Naive thymus-derived CD4-positive, alpha-beta T cell (primary cell): ENCODE measurements at regions not wholly inside any gene's neighbourhood (a gene's known extent, or its start where the extent isn't known, plus 50 kb on each side); places are given as distances from the start of the nearest gene placed in this dataset.

Source experiments
- ATAC-seq: fragments of 150-1000 bp; cut with Tn5 transposase; 2 replicates; pipeline ENCODE4 v1.10.0; 2021; ENCODE audit warnings: mild to moderate bottlenecking, moderate library complexity
- CTCF ChIA-PET: fragments of 350-600 bp; sonication (Branson Sonifier 250); formaldehyde crosslinking; loops from one replicate; lab custom pipeline; 2021; ENCODE audit warnings: antibody characterized with exemption; lab: Charles Lee
- POLR2A ChIA-PET: fragments of 350-600 bp; sonication (Branson Sonifier 250); formaldehyde crosslinking; loops from one replicate; lab custom pipeline; 2021; ENCODE audit warnings: antibody characterized with exemption, inconsistent platforms; lab: Charles Lee
- DNase-seq, 9 donors: peaks; one replicate each; pipeline versions ENCODE4 v3.0.0 to v3.0.0-alpha.2; 2020 to 2022; ENCODE audit warnings: mixed read lengths in 1 of 9
- H3K27ac ChIP-seq: one replicate; pipeline ENCODE4 v1.7.0; 2013; ENCODE audit warnings: mild to moderate bottlenecking, low read depth, low read length, moderate library complexity
- H3K27me3 ChIP-seq, 2 donors: one replicate each; pipeline ENCODE4 v1.7.0; 2013; ENCODE audit warnings: low read length in 2 of 2, mild to moderate bottlenecking in 2 of 2, moderate library complexity in 2 of 2; ENCODE audit not compliant: control insufficient read depth in 2 of 2, insufficient read depth in 2 of 2
- H3K36me3 ChIP-seq, 3 experiments: 1 replicate in 2 of 3; 2 replicates in 1 of 3; pipeline ENCODE4 v1.7.0; 2013; ENCODE audit warnings: low read length in 3 of 3, mild to moderate bottlenecking in 3 of 3, moderate library complexity in 1 of 3; ENCODE audit not compliant: insufficient read depth in 3 of 3, control insufficient read depth in 2 of 3
- H3K4me1 ChIP-seq, 2 donors: one replicate each; pipeline ENCODE4 v1.7.0; 2013; ENCODE audit warnings: low read length in 2 of 2, mild to moderate bottlenecking in 2 of 2, moderate library complexity in 1 of 2; ENCODE audit not compliant: control insufficient read depth in 2 of 2, insufficient read depth in 2 of 2
- H3K4me3 ChIP-seq: 2 replicates; pipeline ENCODE4 v1.7.0; 2013; ENCODE audit warnings: mild to moderate bottlenecking, low read length
- H3K9me3 ChIP-seq, 3 experiments: 1 replicate in 2 of 3; 2 replicates in 1 of 3; pipeline ENCODE4 v1.7.0; 2013; ENCODE audit warnings: low read length in 3 of 3; ENCODE audit not compliant: control insufficient read depth in 2 of 3
- H3K27ac Mint-ChIP-seq, 9 donors: one replicate each; pipeline ENCODE4 v1.8.0; 2020 to 2022; ENCODE audit warnings: mixed read lengths in 9 of 9, mild to moderate bottlenecking in 8 of 9, moderate library complexity in 5 of 9, inconsistent platforms in 2 of 9
- H3K27me3 Mint-ChIP-seq, 5 donors: one replicate each; pipeline ENCODE4 v1.8.0; 2021 to 2022; ENCODE audit warnings: mixed read lengths in 5 of 5, mild to moderate bottlenecking in 1 of 5
- H3K36me3 Mint-ChIP-seq, 5 donors: one replicate each; pipeline ENCODE4 v1.8.0; 2020 to 2022; ENCODE audit warnings: mixed read lengths in 5 of 5, mild to moderate bottlenecking in 3 of 5, inconsistent platforms in 1 of 5
- H3K4me1 Mint-ChIP-seq, 7 donors: one replicate each; pipeline ENCODE4 v1.8.0; 2020 to 2022; ENCODE audit warnings: mixed read lengths in 7 of 7, mild to moderate bottlenecking in 3 of 7, inconsistent platforms in 1 of 7
- H3K4me3 Mint-ChIP-seq, 10 donors: one replicate each; pipeline ENCODE4 v1.8.0; 2020 to 2022; ENCODE audit warnings: mild to moderate bottlenecking in 10 of 10, mixed read lengths in 10 of 10, moderate library complexity in 6 of 10, inconsistent platforms in 2 of 10
- H3K9me3 Mint-ChIP-seq, 11 donors: one replicate each; pipeline ENCODE4 v1.8.0; 2020 to 2022; ENCODE audit warnings: mixed read lengths in 11 of 11, mild to moderate bottlenecking in 4 of 11, inconsistent platforms in 1 of 11, moderate library complexity in 1 of 11
- intact Hi-C, 2 donors: fragments of 100-400 bp; cut with micrococcal nuclease; formaldehyde crosslinking; loops; one replicate each; pipeline ENCODE4 v1.15.1; 2023

DNA sequence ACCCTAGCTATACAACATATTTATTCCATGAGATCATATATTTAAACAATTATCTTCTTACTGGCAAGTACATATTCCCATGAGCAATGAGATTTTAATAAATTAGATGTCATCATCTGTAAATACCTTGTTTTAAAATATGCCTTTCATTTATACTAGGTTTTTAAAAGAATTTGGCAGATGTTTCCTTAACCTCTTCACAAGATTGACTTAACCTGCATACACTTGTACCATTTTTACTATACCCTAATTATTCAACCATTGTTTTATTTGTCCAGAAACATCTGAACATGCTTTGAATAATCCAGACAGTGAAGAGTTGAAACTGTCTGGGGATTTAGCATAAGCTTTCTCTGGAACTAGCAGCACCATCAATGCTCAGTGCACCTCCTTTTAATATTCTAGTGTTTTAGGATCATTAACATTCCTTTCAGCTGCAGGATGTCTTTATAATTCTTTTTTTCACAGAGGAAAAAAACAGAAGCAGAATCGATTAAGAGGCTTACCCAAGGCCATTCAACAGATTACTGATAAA is 188.0 kb upstream of the TENT5A start:
- Mint-ChIP-seq H3K4me3 (no peak overlapping the region), H3K27me3 (peaks cover 0 to 5% (median 3%) of the 10 kb centered on the region in 5 donors), H3K4me1 (no peaks in the 10 kb centered on the region), H3K9me3 (peaks cover 0 to 6% (median 1%) of the 10 kb centered on the region in 11 donors), H3K27ac (no peak overlapping the region), H3K36me3 (no peaks in the 10 kb centered on the region)
- ATAC-seq: no peak
- H3K36me3 ChIP-seq: no peaks in the 10 kb centered on the region
- DNase-seq: no peak
- H3K27me3 ChIP-seq: no peaks in the 10 kb centered on the region
- CTCF ChIA-PET: no interaction called here
- POLR2A ChIA-PET: no interaction called here
- H3K27ac ChIP-seq: no peak overlapping the region
- intact Hi-C loops: no loop called here
- no peaks in the 10 kb centered on the region for H3K4me1 ChIP-seq
- H3K4me3 ChIP-seq: no peak overlapping the region
- H3K9me3 ChIP-seq: no peaks in the 10 kb centered on the region

DNA sequence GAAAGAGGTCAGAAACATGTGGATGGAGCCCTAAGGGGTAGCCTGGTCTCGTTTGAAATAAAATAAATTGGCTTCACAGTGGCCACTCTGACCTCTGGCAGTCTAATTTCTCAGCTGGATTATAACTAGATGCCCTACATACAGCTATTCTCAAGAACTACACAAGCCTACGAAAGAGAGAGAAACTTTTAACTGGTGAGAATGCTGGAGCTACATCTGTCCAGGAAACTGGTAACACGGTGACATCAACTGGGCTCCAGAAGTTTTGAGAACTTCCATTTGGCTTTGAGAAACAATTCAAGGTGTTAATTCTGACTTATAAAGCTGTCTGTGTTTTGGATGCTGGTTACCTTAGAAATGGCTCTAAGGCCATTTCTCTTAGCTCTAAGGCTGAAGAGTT is 187.3 kb upstream of the TENT5A start:
- Histone ChIP-seq H3K4me1 (no peaks in the 10 kb centered on the region), H3K36me3 (no peaks in the 10 kb centered on the region), H3K27me3 (no peaks in the 10 kb centered on the region), H3K27ac (no peak overlapping the region), H3K4me3 (no peak overlapping the region), H3K9me3 (no peaks in the 10 kb centered on the region)
- DNase-seq (no peak), ATAC-seq (no peak)
- Mint-ChIP-seq H3K36me3 (no peaks in the 10 kb centered on the region), H3K9me3 (peaks cover 0 to 6% (median 0%) of the 10 kb centered on the region in 11 donors), H3K27me3 (peaks cover 0 to 5% (median under 1%) of the 10 kb centered on the region in 5 donors), H3K4me1 (no peaks in the 10 kb centered on the region), H3K27ac (no peak overlapping the region), H3K4me3 (no peak overlapping the region)
- ChIA-PET CTCF (no interaction called here), POLR2A (no interaction called here)
- intact Hi-C loops: no loop called here

DNA sequence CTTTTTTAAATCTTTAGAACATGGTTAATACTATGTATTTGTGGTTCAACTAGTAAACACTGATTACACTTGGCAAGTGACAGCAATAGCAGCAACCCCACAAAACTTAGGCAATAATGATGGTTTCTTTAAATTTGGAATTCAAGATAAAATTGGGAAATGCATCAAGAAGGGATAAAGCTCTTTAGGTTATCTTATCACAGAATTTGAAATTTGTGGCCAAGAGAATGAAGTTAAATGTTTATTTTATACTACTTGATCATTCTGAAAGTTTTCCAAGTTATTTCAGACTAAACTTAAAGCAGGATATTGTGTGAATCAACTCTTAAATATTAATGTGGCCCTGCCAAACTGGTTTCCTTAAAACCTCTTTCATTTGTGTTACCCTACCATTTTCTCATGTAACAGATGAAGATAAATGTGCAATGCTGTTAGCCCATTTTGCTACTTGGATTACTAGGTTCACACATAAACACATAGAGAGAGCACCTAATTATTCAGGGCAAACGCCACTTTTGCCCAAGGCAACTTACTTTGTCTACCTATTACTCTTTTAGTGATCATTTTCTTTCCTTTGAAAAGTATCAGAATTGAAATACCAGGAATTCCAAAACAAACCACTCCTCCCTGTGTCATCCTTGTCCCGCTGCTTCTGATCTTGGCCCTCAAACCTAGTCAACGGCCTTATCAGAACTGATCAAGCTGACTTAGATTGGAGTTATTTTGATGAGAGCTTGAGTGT is 186.7 kb upstream of the TENT5A start:
- H3K36me3 ChIP-seq: no peaks in the 10 kb centered on the region
- H3K27me3 ChIP-seq: no peaks in the 10 kb centered on the region
- Mint-ChIP-seq H3K27me3 (peaks cover 0 to 4% (median 0%) of the 10 kb centered on the region in 5 donors), H3K9me3 (peaks cover 0 to 6% (median 0%) of the 10 kb centered on the region in 11 donors), H3K4me1 (no peaks in the 10 kb centered on the region), H3K4me3 (no peak overlapping the region), H3K36me3 (no peaks in the 10 kb centered on the region), H3K27ac (no peak overlapping the region)
- H3K27ac ChIP-seq: no peak overlapping the region
- no peak overlapping the region for H3K4me3 ChIP-seq
- ChIA-PET CTCF (no interaction called here), POLR2A (no interaction called here)
- no peak for DNase-seq
- no peaks in the 10 kb centered on the region for H3K4me1 ChIP-seq
- intact Hi-C loops: no loop called here
- no peaks in the 10 kb centered on the region for H3K9me3 ChIP-seq
- ATAC-seq: no peak

DNA sequence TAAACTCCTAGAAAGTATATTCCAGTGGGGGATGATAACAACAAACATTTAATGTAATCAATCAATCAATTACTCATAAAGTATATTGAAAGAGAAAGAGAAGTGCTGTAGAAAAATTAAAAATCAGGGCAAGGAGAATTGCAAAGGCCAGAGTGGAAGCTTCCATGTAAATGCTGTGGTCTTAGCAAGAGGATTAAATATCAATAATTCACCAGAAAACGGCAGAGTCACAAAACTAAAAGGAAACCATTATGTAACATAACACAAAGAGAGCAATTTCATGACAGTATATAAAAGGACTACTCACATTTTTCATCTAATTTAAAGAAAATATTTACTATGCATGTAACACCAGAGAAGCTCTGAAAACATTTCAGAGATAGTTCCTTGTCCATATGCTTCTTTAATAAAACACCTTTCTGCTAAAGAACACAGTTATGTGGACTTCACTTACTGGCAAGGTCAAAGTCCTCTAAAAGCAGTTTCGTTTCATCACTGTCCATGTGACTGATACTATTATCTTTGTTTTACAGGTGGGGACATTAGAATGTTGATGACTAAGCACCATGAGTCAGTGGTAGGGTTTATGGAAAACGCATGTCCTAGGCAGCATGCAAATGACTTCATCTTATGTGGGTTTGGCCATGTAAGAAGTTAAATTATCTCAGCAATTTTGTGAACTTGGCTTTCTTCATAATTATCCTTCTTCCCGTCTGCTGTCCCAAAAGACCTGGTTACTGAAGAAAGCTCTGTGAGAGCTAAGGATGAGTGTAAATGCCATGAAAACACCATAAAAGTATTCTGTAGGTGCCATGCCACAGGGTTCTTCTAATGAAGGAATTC is 185.8 kb upstream of the TENT5A start:
- no peak for DNase-seq
- no peaks in the 10 kb centered on the region for H3K4me1 ChIP-seq
- H3K27ac ChIP-seq: no peak overlapping the region
- ChIA-PET CTCF (no interaction called here), POLR2A (no interaction called here)
- Mint-ChIP-seq H3K36me3 (no peaks in the 10 kb centered on the region), H3K4me3 (no peak overlapping the region), H3K9me3 (peaks cover 0 to 5% (median 0%) of the 10 kb centered on the region in 11 donors), H3K27me3 (peaks cover 0 to 3% (median 0%) of the 10 kb centered on the region in 5 donors), H3K4me1 (no peaks in the 10 kb centered on the region), H3K27ac (no peak overlapping the region)
- peak; percentile 38 for ATAC-seq
- H3K27me3 ChIP-seq: no peaks in the 10 kb centered on the region
- no peaks in the 10 kb centered on the region for H3K9me3 ChIP-seq
- intact Hi-C loops: no loop called here
- H3K36me3 ChIP-seq: no peaks in the 10 kb centered on the region
- H3K4me3 ChIP-seq: no peak overlapping the region

DNA sequence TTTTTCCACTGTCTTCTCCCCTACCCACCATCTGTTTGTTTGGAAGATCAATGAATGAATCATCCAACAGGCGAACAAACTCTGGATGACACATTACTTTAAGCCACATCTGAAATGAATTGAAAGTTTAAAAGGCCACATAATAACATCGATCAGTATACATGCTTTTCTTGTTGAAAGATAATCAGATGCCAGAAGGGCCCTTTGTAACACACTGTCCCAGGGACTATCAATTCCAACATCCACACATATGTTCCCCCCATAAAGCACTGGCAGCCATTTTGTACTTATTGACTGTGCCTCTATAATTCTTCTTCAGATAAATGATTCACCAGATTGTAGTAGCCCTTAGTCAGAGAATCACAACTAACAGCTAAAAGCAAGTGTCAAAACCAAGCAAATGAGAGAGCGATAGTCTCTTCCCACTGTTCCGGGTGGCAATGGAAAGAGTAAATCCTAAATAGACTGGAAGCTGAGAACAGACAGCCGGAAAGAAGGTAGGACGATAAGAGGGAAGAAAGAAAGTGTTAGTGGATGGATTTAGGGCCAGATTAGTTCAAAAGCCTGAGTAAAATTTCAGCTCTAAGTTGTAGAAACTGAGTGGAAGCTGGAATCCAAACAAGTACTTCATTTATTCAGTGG is 184.9 kb upstream of the TENT5A start:
- no peak for DNase-seq
- ChIA-PET POLR2A (no interaction called here), CTCF (no interaction called here)
- peaks cover 0 to 3% (median 0%) of the 10 kb centered on the region in 5 donors for H3K27me3 Mint-ChIP-seq
- H3K9me3 Mint-ChIP-seq: peaks cover 0 to 6% (median 0%) of the 10 kb centered on the region in 11 donors
- Histone ChIP-seq H3K27me3 (no peaks in the 10 kb centered on the region), H3K36me3 (no peaks in the 10 kb centered on the region), H3K4me3 (no peak overlapping the region), H3K9me3 (no peaks in the 10 kb centered on the region), H3K4me1 (no peaks in the 10 kb centered on the region), H3K27ac (no peak overlapping the region)
- intact Hi-C loops: no loop called here
- H3K27ac Mint-ChIP-seq: no peak overlapping the region
- H3K4me3 Mint-ChIP-seq: no peak overlapping the region
- ATAC-seq: no peak
- H3K36me3 Mint-ChIP-seq: no peaks in the 10 kb centered on the region
- H3K4me1 Mint-ChIP-seq: no peaks in the 10 kb centered on the region

DNA sequence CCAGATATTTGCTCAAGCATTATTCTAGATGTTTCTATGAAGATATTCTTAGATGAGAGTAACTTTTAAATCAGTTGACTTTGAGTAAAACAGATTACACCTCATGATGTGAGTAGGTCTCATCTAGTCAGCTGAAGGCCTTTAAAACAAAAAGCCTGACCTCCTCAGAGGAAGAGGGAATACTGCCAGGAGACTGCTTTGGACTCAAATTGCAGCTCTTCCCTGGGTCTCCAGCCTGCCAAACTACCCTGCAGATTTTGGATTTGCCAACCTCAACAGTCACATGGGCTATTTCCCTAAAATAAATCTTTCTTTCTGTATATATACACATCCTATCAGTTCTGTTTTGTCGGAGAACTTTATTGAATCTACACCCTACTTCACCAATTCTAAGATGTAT is 182.5 kb upstream of the TENT5A start:
- Mint-ChIP-seq H3K27me3 (peaks cover 0 to 3% (median 0%) of the 10 kb centered on the region in 5 donors), H3K4me3 (no peak overlapping the region), H3K27ac (no peak overlapping the region), H3K4me1 (no peaks in the 10 kb centered on the region), H3K9me3 (peaks cover 0 to 9% (median 2%) of the 10 kb centered on the region in 11 donors), H3K36me3 (no peaks in the 10 kb centered on the region)
- Histone ChIP-seq H3K4me3 (no peak overlapping the region), H3K27me3 (no peaks in the 10 kb centered on the region), H3K9me3 (no peaks in the 10 kb centered on the region), H3K36me3 (no peaks in the 10 kb centered on the region), H3K27ac (no peak overlapping the region), H3K4me1 (no peaks in the 10 kb centered on the region)
- ATAC-seq (no peak), DNase-seq (no peak)
- ChIA-PET POLR2A (no interaction called here), CTCF (no interaction called here)
- intact Hi-C loops: no loop called here
